Stimulated activated CD8-positive, alpha-beta memory T cell treated with anti-CD3 and anti-CD28 coated beads, Interleukin-12 subunit alpha, Interleukin-12 subunit beta, amount 100 ng/mL, for 1 hour (primary cell): ENCODE measurements at regions not wholly inside any gene's neighbourhood (a gene's known extent, or its start where the extent isn't known, plus 50 kb on each side); places are given as distances from the start of the nearest gene placed in this dataset.
"Not testable (repeated sequence)": the region's sequence is repeated elsewhere in the genome, so short reads cannot be mapped to it uniquely, and the experiment has no call there.

Experiments
- DNase-seq: peaks from one replicate; pipeline ENCODE4 v3.0.0-alpha.2; 2020; ENCODE audit warnings: low read depth

DNA sequence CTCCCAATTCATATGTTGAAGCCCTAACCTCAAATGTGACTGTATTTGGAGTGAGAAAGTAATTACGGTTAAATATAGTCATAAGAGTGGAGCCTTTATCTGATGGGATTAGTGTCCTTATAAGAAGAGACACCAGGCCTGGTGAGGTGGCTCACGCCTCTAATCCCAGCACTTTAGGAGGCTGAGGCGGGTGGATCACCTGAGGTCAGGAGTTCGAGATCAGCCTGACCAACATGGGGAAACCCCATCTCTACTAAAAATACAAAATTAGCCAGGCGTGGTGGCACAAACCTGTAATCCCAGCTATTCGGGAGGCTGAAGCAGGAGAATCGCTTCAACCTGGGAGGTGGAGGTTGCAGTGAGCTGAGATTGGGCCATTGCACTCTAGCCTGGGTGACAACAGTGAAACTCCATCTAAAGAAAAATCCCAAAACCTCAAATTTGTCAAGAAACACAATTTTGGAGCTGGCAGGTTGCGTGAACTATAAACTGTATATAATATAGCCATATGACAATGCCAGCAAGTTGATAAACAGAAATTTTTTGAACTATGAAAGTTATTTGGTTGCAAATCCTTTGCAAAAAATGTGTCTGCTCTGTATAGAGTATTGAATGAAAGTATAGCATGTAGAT is 125.6 kb upstream of the ZNF217 start:
- DNase-seq = not testable (repeated sequence)

DNA sequence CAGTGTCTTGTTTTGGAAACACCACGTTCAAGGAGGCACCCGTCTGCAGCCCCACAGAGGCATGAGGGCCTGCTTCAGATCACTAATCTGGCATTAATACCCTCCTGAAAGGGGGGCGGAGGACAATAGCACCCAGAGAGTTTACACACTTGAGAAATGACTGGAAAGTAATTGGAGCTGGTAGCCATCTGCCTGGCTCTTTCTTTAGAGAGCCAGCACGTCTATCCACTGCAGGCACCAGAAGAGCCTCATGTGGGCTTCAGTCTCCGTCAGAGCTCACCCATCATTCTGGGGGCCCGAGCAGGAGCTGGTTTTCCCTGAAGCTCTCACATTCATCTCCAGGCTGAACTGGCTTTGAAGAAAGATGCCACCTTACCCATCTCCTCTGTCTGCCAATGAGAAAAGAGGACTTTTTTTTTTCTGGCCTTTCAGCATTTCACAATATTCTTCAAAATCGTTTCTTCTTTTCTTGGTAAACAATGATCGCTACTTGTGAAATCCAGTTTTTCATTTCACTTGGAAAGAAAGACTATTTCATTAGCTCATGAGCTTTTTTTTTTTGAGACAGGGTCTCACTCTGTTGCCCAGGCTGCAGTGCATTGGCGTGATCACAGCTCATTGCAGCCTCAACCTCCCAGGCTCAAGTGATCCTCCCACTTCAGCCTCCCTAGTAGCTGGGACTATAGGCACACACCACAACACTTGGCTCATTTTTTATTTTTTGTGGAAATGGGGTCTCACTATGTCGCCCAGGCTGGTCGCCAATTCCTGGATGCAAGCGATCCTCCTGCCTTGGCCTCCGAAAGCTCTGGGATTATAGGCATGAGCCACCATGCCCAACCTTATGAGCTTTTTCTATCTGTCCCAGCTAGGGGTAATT is 124.7 kb upstream of the ZNF217 start:
- DNase-seq = no peak

DNA sequence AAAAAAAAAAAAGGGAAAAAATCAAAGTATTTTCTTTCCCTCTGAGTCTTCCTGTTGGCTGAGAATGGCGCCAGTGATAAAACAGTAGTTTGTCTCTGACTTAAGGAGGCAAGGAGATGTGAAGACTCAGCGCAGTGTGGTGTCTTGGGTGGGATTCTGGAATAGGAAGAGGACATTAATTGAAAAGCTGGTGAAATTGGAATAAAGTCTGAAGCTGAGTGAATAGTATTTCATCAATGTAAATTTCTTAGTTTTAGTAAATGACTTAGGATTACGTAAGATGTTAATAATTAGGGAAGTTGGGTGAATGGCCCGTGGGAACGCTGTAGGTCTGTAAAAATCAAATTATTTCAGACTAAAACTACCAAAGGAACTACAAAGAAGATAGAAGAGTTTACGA is 122.8 kb upstream of the ZNF217 start:
- DNase-seq = no peak

DNA sequence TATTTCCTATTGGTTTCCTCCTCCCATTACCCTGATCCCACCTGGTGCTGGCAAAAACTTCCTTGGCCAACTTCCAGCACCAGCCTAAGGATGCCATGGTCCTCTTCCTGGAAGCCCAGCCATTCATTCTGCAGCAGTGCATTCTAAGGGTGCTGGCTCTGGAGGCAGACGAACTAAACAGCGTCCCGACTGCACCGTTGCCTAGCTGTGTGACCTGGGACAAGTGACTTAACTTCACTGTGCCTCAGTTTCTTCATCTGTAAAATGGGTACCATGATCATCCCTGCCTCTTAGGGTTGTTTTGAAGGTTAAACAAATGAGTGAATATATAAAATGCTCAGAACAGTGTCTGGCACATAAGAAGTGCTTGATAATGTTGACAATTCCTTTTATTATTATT is 120.9 kb upstream of the ZNF217 start:
- no peak for DNase-seq

DNA sequence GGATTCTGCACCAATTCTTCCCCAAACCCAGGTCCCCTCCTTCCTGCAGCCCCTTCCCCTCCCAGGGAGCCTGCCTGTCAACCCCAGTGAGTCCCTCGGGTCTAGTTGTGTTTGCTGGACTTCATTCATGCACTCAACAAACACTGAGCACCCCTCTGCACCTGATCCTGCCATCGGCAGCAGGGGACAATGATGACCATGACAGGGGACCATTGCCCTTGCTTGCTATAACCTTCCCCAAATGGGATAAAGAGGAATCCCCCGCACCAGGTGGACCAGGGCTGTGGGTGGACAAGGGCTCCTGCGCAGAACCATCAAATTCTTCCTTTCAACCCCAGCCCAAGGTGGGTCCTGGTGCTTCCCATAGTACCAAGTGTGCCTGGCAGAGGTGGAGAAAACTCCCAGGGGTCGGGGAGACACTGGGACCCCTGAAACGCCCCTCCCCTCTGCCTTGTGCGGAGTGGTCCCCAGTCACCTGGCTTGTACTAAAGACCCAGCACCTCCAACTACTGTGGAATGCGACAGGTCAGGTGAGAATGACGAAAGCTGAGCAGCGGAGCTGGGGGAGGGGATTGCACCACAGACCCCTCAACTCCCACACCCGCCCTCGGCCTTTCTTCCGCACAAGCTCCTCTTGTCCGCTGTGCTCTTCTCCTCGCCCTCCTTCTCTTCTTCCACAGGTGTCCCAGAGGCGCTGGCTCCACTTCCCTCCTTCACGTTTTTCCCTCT is 119.9 kb upstream of the ZNF217 start:
- no peak for DNase-seq

DNA sequence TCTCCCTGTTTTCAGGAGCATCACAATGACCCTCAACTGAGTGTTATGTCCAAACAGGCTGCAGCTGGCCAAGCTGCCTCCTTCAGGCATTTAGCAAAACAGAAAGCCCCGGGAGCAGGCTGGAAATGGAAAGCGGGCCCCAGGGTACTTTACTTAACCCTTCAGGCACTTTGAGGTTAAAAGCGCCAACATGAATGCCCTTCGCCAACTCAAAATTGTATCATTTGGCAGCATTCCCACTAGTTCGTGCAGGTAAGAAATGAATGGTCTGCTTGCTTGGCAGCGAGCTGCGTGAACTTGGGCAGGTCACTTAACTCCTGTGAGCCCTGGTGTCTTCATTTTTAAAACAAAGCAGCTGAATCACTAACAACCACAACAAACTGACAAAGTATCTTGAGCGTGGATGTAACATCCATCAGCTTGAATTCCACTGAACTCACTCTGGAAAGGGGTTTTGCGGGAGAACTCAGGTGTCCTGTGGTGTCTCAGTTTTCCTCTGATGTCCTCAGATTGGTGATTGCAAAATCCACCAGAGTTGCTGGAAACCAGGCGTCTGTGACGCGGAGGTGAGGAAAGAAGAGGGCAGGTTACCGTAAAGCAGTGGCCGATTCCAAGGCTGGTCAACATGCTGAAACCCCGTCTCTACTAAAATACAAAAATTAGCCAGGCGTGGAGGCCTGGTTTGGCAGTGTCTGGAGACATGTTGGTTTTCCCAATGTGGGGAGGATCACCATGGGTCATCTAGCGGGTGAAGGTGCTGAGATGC is 118.8 kb upstream of the ZNF217 start:
- DNase-seq = no peak

DNA sequence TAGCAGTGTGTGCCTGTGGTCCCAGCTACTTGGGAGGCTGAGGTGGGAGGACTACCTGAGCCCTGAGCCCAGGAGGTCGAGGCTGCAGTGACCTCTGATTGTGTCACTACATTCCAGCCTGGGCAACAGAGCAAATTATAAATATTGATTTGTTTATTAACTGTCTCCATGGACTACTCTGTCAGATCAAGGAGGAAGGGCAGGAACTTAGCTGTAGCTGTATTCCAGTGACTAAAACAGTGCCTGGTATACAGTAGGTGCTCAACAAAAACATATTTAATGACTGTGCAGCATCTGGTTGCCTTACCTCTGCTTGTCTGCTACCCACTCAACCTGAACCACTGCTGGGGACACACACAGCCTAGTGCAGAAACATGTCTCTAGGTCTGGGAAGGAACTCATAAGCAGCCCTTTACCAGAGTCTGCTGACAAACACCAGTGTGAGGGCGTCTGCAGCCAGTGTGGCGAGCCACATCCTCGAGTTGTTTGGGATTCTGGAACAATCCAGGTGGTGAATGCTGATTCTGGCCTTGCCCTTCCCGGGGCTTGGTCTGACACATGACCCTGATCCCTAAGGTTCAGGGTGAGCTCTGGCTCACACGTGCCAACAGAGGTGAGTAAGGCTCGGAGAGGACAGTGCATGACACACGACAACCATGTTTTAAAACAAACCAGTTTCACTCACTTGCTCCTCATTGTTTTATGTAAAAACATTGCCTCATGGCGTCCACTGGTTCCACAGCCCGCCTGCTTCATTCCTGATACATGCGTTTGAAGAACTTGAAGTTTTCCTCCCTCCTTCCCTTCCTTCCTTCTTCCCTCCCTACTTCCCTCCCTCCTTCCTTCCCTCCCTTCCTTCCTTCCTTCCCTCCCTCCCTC is 117.9 kb upstream of the ZNF217 start:
- DNase-seq = no peak

DNA sequence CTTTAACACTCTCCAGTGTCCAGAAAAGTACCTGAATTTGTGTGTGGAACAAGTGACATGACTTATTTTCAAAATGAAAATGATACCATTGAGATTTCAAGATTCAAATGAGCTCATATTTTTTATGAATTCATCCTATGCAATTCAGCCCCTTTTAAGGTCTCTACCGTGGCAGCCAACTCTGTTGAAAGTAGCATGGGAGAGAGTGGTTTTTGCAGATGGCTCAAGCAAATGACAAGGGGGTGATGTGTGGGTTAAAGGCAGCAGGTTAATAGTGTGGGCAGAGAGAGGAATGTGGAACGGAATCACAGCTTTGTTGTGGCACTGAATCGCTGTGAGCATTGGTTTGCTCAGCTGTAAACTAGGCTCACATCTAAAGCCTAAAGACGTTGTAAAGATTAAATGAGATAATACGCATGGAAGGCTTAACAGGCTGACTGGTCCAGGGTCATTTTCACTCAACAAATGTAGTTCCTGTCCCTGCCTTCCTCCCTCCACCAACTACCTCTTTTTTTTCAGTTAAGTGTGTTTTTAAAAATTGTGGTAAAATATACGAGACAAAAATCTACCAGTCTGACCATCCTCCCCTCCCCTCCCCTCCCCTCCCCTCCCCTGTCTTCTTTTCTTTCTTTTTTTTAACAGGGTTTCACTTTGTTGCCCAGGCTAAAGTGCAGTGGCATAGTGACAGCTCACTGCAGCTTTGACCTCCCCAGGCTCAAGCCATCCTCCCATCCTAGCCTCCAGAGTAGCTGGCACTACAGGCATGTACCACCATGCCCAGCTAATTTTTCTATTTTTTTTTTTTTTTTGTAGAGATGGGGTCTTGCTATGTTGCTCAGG is 114.7 kb upstream of the ZNF217 start:
- DNase-seq = no peak

DNA sequence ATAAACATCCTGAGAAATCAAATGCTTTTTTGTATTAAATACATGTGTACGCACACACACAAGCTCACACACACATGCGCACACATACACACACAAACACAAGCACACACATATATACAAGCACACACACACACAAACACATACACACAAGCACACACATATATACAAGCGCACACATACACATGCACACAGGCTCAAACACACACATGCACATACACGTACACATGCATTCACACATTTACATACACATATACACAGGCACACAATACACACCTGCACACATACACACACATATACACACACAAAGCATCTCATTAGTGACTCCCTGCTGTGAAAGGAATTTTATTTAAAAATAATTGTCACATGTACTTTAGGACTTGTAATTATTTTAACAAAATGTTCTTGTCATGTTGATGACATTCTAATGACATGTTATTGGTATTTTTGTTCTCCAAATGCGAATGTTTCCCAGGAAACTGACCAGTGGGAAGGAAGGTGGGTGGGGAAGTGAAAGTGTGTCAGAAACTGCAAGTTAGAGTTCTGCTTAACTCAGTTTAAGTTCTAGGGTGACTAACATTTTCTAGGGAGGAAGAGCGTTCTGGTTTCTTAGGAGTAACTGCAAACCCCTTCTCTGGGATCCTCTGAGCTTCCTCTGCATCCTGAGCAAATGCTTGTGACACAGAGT is 113.9 kb upstream of the ZNF217 start:
- no peak for DNase-seq

DNA sequence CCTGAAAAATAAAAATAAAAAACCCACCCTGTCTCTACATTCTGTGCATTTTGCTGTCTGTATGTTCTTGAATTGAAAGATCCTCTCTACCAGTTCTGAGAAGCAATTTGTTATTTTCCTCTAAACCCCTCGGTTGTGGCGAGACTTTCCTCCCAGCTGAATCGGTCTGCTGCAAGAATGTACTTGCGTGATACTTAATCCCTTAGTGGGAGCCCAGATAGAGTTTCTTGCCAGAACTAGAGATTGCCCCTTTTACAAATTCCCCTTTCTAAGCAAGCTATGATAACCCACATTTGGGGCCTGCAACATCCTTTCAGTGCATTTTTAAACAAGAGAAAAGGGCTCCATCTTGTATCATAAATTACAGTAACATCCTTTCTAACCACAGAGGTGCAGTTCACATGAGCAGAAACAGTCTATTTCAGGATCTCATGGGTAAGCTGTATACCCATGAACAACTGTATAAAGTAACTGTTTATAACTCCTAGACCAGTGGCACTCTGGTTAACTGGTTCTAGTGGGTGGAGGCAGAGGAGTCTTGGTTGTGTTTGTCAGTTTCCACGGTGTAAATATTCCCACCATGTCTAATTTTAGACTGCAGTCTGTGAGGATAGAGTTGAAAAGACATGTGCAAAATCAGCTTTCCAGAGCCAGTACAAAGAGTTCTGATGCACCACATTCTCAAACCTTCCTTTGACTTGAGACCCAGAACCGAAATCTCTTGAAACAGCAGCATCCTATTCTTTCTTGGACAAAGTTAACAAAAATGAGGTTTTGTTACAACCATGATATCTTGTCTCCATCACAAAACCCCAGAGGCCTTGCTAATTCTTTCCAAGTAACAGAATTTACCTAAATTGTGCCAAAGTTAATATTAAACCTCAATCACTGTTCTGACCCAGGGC is 113.1 kb upstream of the ZNF217 start:
- DNase-seq = no peak

DNA sequence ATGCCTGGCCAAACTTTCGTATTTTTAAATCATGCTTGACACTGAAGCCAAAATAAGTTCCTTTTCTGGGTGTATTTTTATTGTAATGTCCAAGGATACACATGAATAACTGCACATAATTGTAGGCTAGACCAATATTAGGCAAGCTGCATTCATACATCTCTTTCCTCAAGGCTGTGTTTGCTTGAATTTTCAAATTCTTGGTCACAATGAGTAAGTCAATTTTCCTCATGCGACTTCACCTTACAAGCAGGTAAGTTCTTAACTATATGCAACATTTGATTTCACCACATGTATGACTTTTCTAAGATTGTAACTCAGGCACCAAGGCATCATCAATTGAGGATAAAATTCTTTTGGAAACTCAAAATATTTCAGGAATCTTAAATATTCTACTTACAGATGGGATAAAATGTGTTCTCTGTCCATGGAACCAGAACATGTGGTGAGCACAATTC is 112.4 kb upstream of the ZNF217 start:
- no peak for DNase-seq

DNA sequence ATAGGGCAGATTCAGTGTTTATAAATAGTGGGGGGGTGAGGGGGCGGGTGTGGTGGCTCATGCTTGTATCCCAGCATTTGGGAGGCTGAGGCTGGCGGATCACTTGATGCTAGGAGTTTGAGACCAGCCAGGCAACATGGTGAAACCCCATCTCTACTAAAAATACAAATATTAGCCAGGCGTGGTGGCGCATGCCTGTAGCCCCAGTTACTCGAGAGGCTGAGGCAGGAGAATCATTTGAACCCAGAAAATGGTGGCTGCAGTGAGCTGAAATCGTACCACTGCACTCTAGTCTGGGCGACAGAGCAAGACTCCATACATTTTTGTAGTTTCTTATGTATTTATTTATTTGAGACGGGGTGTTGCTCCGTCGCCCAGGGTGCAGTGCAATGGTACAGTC is 109.0 kb upstream of the ZNF217 start:
- DNase-seq = no peak

DNA sequence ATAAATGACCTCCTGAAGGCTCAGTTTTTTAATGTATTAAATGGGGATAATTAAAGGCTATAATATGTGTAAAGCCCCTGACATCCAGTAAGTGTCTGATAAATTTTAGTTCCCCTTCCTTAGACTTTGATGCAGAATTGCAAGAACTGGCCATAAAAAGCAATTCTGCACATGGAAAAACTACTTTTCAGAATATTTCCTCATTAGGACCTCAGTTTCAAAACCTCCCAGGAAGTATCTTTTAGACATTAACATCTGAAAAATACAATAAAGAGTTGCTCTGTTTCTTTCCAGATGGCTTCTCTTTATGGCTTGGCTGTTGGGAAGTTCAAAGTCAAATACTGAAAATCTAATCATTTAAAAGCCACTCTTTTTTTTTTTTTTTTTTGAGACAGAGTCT is 106.3 kb upstream of the ZNF217 start:
- no peak for DNase-seq

DNA sequence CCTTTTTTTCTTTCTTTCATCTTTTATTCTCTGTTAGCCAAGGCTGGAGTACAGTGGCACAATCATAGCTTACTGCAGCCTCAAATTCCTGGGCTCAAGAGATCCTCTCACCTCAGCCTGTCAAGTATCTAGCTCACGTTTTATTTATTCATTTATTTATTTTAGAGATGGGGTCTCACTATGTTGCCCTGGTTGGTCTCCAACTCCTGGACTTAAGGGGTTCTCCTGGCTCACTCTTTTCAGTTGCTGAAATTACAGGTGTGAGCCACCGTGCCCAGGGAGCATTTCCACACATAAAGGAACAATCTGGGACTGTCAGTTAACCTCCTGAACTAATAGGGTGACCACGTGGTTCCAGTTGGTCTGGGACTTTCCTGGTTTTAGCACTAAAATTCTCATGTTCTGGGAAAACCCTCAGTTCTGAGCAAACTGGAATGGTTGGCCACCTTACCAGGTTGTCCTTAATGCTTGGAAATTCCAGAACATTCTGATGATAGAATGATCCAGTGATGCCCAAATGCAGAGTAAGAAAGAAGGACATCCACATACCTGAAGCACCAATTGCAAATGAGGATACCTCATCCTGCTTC is 105.5 kb upstream of the ZNF217 start:
- DNase-seq = no peak

DNA sequence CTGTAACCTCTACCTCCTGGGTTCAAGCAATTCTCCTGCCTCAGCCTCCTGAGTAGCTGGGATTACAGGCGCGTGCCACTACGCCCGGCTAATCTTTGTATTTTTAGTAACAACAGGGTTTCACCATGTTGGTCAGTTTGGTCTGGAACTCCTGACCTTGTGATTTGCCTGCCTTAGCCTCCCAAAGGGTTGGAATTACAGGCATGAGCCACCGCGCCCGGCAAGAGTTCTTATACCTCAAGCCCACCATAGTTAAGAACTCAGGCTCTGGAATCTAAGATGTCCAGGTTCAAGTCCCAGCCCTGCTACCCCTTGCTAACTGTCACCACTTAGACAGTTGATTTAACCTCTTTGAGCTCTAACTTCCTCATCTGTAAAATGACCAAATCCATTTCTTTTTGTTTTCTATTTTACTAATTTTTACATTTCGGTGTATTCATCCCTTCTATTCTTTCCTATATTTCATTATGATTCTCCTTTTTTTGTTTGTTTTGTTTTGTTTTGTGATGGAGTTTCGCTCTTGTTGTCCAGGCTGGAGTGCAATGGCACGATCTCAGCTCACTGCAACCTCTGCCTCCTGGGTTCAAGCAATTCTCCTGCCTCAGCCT is 104.8 kb upstream of the ZNF217 start:
- DNase-seq = no peak

DNA sequence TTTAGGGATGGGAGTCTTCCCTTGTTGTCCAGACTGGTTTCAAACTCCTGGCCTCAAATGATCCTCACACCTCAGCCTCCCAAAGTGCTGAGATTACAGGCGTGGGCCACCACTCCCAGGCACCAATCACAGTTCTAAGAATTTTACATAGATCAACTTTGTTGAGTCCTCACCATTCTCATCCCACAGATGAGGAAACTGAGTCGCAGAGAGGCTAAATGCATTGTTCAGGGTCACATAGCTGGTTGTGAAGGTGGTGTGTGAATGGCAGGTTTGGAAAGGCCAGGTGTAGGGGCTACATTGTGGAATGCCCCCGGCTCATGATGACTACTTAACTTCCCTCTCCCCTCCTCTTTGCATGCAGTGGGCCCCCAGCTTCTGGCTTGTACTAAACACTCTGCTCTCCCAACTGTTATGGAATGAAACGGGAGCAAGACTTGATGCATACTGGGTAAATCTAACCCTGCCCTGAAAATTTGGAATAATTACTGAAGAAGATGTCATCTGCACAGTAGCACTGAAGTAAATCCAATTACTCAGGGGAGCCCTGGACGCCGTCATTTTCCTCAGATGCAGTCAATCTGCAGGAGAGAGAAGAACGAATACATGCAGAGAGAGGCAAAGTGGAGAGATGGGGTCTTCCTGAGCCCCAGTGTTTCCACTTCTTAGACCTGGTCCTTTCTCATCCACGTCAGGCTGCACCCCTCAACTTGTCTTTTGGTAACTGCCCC is 102.3 kb upstream of the ZNF217 start:
- DNase-seq = no peak

DNA sequence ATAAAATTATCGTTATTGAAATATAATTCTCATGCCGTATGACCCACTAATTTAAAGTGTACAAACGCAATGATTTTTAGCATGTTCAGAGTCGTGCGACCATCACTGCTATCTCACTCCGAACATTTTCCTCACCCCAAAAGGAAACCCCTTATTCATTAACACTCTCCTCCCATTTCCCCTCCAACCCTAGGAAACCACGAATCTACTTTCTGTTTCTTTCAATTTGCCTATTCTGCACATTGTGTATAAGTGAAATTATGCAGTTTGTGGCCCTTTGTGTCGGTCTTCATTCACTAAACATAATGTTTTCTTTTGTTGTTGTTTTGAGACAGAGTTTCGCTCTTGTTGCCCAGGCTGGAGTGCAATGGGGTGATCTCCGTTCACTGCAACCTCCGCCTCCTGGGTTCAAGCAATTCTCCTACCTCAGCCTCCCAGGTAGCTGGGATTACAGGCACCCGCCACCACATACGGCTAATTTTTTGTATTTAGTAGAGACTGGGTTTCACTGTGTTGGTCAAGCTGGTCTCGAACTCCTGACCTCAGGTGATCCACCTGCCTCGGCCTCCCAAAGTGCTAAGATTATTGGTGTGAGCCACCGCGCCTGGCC is 99.7 kb upstream of the ZNF217 start:
- DNase-seq = no peak
